PC-3 (cell line): ENCODE measurements at regions not wholly inside any gene's neighbourhood (a gene's known extent, or its start where the extent isn't known, plus 50 kb on each side); places are given as distances from the start of the nearest gene placed in this dataset.

Experiments used
- CTCF ChIP-seq: fragments of 300-600 bp; sonication (generic); conservative IDR thresholded peaks from 2 replicates; pipeline ENCODE4 v1.5.1; 2017; ENCODE audit warnings: antibody characterized with exemption, low read depth, mild to moderate bottlenecking, low read length
- EZH2phosphoT487 ChIP-seq: fragments of 300-600 bp; sonication (generic); IDR thresholded peaks from 2 replicates; pipeline ENCODE4 v1.6.1; 2018; ENCODE audit warnings: mild to moderate bottlenecking, antibody characterized with exemption, low read length, borderline replicate concordance

DNA sequence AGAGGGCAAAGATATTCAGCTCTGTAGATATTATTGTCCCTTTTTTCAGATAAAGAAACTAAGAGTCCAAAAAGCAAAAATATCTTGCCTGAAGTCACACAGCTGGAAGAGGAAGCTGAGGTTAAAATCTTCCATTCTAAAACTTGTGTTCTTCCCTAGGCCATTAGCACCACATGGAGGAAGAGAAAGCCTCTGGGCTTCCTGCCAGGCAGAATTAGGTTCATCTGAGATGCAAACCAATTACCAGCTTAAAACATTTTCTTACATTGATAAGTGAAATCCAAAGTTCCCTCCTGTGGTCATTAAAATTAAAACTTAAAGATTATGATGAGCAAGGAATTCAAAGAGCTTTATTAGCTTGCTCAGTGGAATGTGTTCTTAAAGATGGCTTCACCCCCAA lies 235.3 kb upstream of the SETMAR start:
- TF ChIP-seq CTCF (no peak), EZH2phosphoT487 (no peak)
